DND-41 (cell line): ENCODE measurements at regions not wholly inside any gene's neighbourhood (a gene's known extent, or its start where the extent isn't known, plus 50 kb on each side); places are given as distances from the start of the nearest gene placed in this dataset.

ENCODE experiments used
- EZH2 ChIP-seq: IDR thresholded peaks from 3 replicates; pipeline ENCODE4 v1.6.1; 2012; ENCODE audit warnings: borderline replicate concordance, low read depth, mild to moderate bottlenecking, moderate library complexity, low read length, inconsistent platforms; ENCODE audit not compliant: severe bottlenecking
- TF ChIP-seq, protein P1 (sequence below): IDR thresholded peaks from 2 replicates; pipeline ENCODE4 v1.5.1; 2012; ENCODE audit warnings: borderline replicate concordance, low read length, moderate library complexity, mild to moderate bottlenecking; ENCODE audit not compliant: poor library complexity, severe bottlenecking; ENCODE audit errors: extremely low read depth

DNA sequence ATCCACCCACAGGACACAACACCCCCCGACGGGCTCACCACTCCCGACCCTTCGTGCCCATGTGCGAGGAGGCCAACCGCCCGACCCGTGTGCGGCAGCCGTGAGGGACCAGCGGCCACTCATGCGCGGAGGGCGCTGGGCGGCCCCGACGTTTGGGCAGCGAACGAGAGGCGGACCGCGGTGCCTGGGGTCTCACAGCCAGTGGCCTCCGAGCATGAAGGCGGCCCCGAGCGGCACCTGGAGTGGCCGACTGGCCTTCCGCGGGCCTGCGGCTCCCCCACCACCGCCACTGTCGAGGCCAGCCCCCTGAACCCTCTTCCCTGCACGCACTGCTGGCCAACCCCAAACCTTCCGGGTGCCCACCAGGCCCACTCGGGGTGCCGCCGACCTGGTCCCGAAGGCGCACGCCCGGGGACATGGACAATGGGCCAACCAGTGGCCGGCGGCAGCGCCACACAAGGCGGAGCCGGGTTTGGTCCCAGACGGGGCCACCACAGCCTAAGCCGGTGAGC, 4274.9 kb upstream of the OR11H1 start:
- TF ChIP-seq EZH2: no peak
- TF ChIP-seq, protein P1, sequence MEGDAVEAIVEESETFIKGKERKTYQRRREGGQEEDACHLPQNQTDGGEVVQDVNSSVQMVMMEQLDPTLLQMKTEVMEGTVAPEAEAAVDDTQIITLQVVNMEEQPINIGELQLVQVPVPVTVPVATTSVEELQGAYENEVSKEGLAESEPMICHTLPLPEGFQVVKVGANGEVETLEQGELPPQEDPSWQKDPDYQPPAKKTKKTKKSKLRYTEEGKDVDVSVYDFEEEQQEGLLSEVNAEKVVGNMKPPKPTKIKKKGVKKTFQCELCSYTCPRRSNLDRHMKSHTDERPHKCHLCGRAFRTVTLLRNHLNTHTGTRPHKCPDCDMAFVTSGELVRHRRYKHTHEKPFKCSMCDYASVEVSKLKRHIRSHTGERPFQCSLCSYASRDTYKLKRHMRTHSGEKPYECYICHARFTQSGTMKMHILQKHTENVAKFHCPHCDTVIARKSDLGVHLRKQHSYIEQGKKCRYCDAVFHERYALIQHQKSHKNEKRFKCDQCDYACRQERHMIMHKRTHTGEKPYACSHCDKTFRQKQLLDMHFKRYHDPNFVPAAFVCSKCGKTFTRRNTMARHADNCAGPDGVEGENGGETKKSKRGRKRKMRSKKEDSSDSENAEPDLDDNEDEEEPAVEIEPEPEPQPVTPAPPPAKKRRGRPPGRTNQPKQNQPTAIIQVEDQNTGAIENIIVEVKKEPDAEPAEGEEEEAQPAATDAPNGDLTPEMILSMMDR: no peak
